Upper lobe of left lung (tissue), 4 donors: ENCODE measurements at regions not wholly inside any gene's neighbourhood (a gene's known extent, or its start where the extent isn't known, plus 50 kb on each side); places are given as distances from the start of the nearest gene placed in this dataset.

Source experiments
- CTCF ChIP-seq, 6 experiments: fragments of 450-650 bp in 4 of 6; fragments of 200-600 bp in 2 of 6; sonication (generic) in 2 of 6; IDR thresholded peaks; one replicate each; pipeline ENCODE4 v1.5.1; 2016 to 2019; ENCODE audit warnings: antibody characterized with exemption in 6 of 6
- EP300 ChIP-seq, 4 donors: sonication (generic); formaldehyde crosslinking; IDR thresholded peaks; one replicate each; pipeline ENCODE4 v1.5.1; 2017; ENCODE audit warnings: antibody characterized with exemption in 4 of 4, control low read depth in 2 of 4

- TF ChIP-seq CTCF (IDR thresholded peaks at IDR 0.05) (no peak), EP300 (IDR thresholded peaks at IDR 0.05) (no peak)
These were observed 1303.9 kb upstream of the GJE1 start for GRCh38 chr6:140828856-140829255.
